ENCODE measurements at regions not wholly inside any gene's neighbourhood (a gene's known extent, or its start where the extent isn't known, plus 50 kb on each side); places are given as distances from the start of the nearest gene placed in this dataset.

- no peak for ATAC-seq
Measured at GRCh38 chr4:138851391-138852335, 163.9 kb upstream of the NOCT start.

DNA sequence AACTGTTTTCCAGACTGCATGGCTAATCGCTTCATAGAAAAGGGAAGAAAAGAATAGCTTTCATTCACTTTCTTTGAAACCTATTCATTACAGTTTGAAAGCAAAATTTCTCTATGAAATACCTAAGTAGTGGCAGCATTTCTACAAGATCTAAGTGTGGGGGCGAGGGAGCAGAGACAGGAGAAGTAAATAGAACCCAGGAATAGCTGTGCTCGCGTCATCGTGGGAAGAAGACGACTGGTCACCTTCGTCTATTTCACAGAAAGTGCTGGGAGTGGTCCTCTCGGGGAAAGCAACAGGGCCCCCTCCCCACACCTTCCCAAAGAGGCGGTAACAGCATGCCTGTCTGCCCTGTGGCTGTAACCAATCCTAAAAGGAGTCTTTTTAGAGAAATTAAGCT, 169.9 kb upstream of the NOCT start:
- no peak for ATAC-seq

DNA sequence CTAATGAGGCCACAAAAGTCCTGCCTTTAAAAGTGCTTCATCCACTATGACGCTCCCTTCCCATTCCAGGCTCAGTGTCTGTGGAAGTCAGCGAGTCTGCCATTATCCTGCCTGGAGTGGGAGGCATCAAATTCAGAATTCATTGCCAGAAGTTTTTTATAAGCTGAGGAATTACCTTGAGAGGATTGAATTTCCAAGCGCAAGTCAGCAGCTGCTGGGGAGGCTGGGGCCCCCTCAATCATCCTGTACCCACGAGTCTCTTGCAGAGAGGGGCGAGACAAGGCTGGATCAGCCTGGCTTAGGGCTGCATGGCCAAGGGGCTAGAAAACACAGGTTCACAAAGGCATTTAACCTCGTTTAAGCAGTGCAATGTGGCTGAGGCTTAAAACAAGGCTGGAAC, 170.5 kb upstream of the NOCT start:
- no peak for ATAC-seq

DNA sequence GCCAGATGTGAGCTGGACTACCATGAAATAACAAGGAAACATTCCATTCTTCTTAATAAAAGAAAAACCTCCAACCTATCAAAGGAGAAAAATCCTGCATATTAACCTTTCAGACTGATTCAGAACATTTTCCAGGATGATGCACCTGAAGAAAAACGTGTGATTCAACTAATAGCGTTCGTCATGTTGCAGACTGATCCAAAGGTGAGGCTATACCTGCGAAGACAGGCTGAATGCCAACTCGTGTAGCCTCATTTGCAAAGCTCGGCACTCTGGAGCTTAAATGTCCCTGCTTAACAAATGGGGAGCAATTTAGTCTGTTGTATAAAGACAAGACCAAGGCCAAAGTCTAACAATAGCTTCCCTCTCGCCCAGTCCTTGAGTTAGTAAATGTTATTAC, 172.0 kb upstream of the NOCT start:
- ATAC-seq, result no peak

GRCh38 chr4:138841343-138841742, 174.2 kb upstream of the NOCT start:
- no peak for ATAC-seq

DNA sequence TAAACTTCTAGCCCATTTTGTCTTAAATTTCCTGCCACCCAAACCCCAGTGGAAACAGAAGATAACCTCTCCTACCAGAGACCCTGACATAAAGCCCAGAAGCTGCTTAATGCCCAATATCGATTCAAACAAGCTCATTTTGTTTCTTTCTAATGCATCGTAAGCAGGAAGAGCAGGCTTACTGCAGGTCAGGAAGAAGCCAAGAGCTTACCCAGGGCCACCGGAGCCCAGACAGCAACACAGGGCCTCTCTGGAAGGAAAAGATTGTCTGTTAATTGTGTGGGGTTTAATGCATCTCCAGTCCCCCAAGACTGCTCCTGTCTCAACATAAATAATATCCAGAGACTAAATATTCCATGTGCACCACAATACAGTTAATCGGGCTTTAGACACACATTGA, 177.3 kb upstream of the NOCT start:
- ATAC-seq, result no peak

- ATAC-seq, result no peak
Measured at GRCh38 chr4:138835832-138836533, 179.6 kb upstream of the NOCT start.

- ATAC-seq, result no peak
Measured at GRCh38 chr4:138833974-138834373, 181.6 kb upstream of the NOCT start.

- no peak for ATAC-seq
Measured at GRCh38 chr4:138832563-138832962, 183.0 kb upstream of the NOCT start.

- ATAC-seq, result no peak
Measured at GRCh38 chr4:138831948-138832347, 183.6 kb upstream of the NOCT start.

DNA sequence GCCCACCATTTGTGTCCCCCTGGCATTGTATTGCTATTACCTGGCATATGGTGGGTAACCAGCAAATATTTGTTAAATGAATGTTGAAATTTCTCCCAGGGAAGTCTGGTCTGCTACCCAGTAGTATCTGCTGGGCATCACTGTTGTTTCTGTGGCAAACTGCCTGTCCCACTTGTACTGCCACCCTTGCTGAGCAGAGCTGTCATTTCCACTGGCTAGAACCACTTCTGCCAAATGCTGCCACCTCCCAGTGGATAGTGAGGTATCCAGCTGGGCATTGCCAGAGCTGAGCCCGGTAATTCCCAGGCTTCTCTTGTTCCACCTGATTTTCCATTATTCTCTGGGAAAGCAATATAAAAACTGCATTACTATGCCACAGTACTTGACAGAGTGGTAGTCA, 186.7 kb upstream of the NOCT start:
- ATAC-seq, result no peak

- no peak for ATAC-seq
Measured at GRCh38 chr4:138826754-138827153, 188.8 kb upstream of the NOCT start.

DNA sequence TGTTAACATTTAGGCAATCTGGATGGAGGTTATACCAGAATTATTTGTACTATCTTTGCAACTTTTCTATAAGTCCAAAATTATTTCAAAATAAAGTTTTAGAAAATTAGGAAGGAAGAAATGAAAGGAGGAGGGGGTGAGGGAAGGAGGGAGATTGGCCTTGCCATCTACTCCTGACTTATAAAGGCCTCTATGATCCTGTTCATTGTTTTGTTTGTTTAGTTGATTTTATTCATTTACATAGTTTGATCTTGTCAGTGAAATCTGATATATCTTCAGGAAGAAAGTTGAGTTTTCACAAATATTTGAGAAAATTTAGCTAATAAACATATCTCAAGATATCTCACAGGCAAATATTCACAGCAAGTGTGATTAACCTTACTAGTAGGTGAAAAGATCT, 189.3 kb upstream of the NOCT start:
- ATAC-seq, result no peak

DNA sequence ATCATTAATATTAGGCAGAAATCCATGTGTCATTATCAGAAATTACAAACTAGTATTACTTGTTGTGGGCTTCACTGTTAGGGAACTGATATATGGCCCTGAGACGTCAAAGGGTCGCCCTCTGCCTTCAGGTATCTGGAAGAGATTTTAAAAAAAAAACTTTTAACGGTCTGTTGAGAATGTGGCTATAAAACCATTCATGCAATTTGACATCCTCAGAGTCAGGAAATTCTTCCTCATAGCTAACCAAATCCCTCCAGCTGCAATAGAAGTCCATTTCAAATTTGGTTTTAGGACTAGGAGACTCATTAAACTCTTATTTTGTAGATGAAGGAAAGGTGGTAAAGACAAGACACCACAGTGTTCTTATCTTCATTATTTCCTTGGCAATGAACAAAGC, 194.2 kb upstream of the NOCT start:
- ATAC-seq, result no peak

DNA sequence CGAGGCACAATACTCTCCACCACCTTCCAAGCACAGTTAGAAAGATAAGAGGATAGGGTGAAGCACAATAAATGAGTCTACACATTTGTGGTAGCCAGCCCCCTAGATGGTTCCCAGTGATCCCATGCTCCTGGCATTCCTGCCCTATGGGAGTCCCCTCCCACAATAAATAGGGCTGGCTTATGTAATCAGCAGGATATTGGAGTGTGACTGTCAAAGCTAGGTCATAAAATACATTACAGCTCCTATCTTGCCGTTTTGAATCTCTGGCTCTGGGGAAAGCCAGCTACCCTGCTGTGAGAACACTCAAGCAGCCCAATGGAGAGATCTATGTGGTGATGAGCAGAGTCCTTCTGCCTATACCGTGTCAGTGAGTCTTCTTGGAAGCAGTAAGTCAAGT, 198.7 kb upstream of the NOCT start:
- ATAC-seq, result no peak

GRCh38 chr4:138815811-138816210, 199.8 kb upstream of the NOCT start:
- no peak for ATAC-seq

- ATAC-seq, result no peak
Measured at GRCh38 chr4:138805736-138806135, 209.8 kb upstream of the NOCT start.

- ATAC-seq, result no peak
Measured at GRCh38 chr4:138804711-138805110, 210.9 kb upstream of the NOCT start.

DNA sequence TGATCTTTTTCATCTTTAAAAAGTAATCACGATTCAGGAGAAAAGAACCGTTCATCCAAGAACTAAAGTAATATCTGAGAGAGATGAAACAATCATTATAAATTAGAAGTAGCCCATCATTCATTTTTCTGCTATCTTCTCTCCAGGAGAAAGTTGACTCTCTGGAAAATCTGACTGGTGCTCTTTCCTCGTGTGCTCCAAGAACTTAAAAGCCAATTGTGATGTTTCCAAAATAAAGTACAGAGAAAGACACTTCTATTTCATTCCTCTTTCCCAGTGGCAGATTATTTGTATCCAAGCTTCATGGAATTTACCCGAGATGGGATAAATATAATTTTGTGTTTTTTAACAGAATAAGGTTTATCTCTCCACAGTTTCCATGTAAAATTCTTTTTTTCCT, 212.5 kb upstream of the NOCT start:
- no peak for ATAC-seq

DNA sequence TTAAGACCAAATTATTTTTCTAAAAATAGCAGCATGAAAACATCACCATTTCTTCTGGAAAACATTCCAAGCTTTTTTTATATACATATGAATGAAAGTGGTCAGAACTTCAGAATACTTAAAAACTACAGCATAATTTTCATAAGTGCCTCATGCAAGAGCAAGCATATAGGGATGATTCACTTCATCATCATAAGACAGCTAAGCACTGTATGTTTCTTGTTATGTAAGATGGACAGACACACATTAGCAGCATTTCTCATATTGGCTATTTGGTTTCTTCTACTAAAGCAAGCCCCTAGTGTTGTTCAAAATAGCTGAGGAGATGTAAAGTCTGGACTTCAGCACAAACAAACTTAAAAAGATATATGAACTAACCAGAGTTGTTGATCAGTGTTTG, 213.1 kb upstream of the NOCT start:
- no peak for ATAC-seq

DNA sequence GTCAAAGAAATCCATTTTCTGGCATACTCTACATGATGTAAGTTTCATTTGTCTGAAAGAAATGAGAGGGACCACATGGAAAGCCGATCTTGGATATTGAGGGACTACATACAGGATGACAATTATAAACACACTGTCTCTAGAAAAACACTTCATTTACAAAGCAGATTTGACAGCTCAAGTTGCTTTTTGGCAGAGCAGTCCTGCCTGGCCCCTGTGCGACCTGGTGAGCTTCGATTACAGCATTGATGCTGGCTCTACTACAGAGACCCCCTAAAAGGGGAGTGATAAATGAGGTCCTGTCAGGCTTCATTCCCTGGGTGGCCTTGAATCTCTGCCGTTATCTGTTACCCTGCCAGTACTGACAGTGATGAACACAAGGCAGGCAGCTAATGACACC, 215.2 kb upstream of the NOCT start:
- no peak for ATAC-seq

DNA sequence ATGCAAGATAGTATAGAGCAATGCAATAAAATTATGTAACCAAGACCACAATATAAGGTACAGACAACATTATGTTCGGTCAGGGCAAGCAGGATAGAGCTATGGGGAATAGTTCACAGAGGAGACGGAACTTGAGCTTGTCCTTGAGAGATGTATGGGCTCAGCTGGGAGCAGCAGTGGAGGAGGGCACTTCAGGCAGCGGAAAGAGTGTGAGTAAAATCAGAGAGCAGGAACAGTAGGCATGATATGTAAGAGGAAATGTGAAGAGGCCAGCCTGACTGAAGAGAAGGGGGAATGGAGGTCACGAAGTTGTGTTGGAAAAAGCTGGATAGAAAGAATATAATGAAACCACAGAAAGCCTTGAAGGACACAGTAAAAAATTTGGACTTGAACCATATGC, 217.2 kb upstream of the NOCT start:
- ATAC-seq, result no peak

DNA sequence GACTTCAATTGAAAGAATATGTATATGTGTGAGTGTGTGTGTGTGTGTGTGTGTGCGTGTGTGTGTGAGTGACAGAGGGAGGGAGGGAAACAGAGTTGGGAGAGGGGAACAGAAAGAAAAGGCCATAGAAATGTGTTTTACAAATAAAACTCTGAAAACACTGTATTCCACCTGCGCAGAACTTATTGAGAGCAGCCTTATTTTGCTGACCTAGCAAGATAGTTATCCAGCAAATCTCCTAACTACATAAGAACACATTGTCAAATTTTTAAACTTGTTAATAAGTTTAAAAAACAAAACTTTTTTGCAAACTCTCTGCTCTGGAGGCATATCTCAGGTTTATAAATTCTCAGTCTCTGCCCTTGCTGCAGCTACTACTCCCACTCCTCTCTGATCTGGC, 217.9 kb upstream of the NOCT start:
- no peak for ATAC-seq

GRCh38 chr4:138796761-138797160, 218.8 kb upstream of the NOCT start:
- ATAC-seq, result no peak

Data from activated CD4-positive, CD25-positive, alpha-beta regulatory T cell treated with anti-CD3 and anti-CD28 coated beads, Interleukin-2, amount 50 U/mL, for 24 hours (primary cell).